Umbilical cord (tissue), 1 donor: ENCODE measurements at regions not wholly inside any gene's neighbourhood (a gene's known extent, or its start where the extent isn't known, plus 50 kb on each side); places are given as distances from the start of the nearest gene placed in this dataset.

ENCODE experiments used
- DNase-seq: peaks from one replicate; pipeline ENCODE4 v3.0.0-alpha.2; 2015; ENCODE audit warnings: low spot score

DNA sequence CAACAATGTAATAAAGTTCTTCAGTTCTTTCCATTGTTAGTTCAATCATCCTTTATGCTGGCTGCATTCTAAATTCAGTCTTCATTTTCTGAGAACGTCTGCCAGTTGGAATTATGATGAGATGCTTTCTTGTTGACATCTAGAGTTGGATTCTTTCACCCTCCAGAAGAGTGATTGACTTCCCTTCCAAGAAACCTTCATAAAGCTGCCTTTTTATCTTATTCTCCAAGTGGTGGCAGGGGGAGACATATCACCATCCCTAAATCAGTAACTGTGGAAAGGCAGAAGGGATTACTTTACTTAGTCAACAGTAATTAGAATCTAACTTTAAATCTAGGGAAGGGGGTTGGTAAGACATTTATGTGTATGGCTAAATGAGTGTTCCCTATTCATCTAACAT lies 86.8 kb upstream of the GULP1 start:
- DNase-seq: no peak

DNA sequence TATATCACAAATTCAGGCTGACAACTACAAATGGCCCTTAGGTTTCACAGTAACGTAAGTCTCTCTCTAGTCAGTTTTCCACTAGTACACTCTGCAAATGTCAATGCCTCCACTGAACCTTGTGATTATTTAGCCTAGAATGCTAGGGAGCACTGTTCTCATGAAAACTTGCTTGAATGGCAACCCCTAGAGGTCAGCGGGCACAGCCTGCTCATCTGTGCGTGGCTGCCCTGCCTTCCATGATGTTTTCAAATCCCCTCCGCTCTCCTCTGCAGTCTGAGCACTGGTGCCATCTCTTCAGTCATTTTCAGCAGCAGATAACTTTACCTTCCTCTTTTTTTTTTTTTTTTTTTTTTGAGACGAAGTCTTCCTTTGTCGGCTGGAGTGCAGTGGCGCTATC lies 84.1 kb upstream of the GULP1 start:
- DNase-seq: no peak

DNA sequence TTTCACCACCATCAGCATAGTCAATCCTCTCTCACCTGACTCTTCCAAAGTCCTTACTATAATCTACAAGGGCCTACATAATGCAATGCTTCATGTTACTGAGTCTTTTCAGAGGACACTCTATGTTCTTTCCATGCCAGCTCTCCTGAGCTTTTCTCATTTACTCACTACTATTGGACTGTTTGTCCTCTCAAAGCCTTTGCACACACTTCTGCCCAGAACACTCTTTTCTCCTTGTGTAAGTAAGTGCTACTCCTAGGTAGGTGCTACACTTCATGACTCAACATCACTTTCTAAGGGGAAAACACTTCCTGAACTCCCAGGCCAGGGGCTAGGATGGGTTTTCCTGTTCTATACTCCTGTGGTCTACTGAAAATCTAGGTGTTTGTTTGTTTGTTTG lies 82.5 kb upstream of the GULP1 start:
- DNase-seq: no peak

- no peak for DNase-seq
Measured at GRCh38 chr2:188217264-188217663, 74.4 kb upstream of the GULP1 start.

- peak; percentile 63 for DNase-seq
Measured at GRCh38 chr2:188219541-188219940, 72.1 kb upstream of the GULP1 start.

DNA sequence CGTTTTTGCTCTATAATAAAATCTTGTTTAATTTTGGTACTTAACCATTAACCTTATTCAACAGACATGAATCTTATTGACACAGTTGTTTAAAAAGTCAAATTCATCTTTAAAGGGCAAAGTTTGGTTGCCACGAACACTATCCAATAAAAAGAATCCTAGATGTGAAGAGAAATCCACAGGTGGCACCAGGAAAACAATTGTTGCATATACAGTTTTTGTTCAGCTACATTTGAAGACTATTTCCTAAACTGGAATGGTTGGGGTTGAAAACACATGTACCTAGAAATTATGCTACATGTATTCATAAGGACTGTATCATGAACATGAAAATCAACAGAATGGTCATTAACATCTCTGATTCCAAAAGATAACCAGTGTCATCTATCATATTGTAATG lies 71.1 kb upstream of the GULP1 start:
- DNase-seq: no peak

GRCh38 chr2:188227713-188228112 lies 64.0 kb upstream of the GULP1 start:
- no peak for DNase-seq

DNA sequence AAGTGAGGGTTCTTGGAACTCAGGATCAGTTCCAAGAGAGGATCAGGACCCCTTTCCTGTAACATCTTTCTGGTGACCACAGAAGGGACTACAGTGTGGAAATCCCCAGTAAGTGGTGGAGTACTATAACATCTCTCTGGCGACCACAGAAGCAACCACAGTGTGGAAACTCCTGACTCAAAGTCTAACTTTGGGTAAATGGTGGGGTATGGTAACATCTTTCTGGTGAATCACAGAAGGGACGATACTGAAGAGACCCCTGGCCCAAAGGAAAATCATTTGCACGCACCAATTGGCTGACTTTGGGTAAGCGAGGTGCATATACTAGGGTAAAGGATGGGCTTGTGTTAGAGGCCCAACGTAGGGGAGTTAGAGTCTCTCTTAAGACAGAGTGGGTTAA lies 56.3 kb upstream of the GULP1 start:
- no peak for DNase-seq

- no peak for DNase-seq
Measured at GRCh38 chr2:188238386-188238785, 53.3 kb upstream of the GULP1 start.
